Renal cortical epithelial cell (primary cell): ENCODE measurements at regions not wholly inside any gene's neighbourhood (a gene's known extent, or its start where the extent isn't known, plus 50 kb on each side); places are given as distances from the start of the nearest gene placed in this dataset.

Experiments used
- DNase-seq: peaks from one replicate; pipeline ENCODE4 v3.0.0-alpha.2; 2011; ENCODE audit warnings: low read depth

DNA sequence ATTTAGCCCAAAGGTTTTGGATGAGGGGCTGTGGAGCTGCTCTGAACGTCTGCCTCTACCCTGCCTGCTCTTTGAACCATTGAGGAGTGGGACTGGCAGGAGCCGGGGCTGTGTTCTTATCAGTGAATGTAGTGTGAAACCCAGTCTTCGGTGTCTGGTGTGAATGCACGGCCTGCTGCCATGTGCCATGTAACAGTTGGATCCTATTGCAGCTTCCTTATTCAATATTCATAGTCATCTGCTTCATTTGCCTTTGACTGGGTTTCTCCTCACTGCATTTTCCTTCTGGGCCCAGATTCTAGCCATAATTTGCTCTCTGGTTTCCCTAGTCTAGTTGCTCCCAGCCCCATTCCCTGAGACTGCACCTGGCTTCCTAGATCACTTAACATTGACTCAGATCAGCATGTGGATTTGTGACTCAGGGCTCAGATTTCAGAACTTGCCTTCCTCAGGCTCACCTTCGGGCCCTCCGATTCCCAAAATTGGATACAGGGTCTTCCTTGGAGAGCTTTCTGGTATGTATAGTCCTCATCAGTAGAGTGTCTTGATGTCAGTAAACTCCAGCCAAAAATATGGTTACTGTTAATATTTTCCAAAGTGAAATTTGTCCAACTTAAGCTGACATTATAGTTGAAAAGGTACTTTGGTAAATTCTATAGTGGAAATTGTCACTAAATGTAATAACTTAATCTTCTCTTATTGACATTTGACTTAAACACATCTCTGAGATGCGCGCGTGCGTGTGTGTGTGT, 94.0 kb upstream of the DDIT4L start:
- no peak for DNase-seq

DNA sequence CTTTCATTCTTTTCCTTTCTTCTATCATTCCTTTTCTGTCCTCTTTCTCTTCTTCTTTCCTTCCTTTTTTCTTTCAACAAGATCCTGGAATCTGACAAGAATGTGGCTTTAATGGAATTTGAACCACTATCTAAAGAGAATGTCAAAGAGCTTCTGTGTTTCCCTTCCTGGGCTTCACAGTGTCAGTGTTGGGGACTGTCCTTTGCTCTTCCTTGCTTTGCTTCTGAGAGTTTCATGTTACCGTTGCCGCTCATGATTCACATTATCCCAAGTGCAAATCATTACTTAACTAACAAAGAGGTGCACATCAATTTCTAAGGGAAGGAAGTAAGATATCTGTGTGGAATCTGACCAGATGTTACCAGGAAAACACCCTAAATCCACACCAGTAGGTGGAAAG, 90.5 kb upstream of the DDIT4L start:
- no peak for DNase-seq

DNA sequence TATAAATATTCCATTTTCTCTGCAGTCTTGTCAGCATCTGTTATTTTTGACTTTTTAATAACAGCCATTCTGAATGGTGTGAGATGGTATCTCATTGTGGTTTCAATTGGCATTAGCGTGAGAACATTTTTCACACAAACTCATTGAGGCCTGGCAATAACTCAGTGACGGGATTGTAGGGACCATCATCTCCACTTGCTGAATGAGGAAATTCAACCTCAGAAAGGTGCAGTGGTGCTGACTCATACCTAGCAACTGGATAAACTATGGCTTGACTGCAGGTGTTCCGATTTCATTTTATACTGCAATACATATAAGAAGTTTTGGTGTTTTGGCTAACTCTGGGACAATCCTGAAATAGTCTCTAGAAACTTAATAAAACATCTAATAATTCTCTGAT, 88.3 kb upstream of the DDIT4L start:
- DNase-seq: peak; percentile 67

DNA sequence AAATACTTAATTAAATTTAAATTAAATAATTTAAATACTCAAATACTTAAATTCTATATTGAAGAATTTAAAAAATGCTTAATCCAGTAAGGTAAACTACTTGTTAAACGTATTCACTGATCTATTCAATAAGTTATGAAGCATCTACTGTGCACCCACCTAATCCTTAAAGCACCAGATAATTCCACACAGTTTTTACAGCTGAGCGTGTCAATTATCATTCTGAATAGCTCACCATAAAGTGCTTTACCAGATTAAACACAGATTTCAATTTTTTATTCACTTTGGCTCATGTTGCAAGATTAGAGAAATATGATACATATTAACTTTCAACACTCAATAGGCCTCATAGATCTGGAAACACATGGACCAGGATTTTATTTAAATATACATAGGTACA, 79.2 kb upstream of the DDIT4L start:
- no peak for DNase-seq

DNA sequence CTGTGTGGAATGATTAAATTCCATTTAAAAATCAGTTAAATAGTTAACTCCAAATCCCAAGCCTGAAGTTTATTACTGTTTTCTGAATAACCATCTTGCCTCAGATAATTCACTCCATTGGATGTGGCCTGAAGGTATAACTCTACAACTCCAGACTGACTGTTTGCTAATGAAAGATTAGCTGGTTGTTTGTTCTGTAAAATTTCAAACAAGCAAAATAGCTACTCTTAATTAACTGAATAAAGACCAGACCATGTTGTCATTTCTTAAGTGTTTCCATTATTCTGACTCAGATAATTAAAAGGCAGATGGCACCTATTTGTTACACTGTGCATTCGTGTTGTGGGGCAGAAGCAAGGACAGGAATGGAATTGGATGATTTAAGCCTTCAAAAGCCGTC, 78.5 kb upstream of the DDIT4L start:
- DNase-seq: no peak

DNA sequence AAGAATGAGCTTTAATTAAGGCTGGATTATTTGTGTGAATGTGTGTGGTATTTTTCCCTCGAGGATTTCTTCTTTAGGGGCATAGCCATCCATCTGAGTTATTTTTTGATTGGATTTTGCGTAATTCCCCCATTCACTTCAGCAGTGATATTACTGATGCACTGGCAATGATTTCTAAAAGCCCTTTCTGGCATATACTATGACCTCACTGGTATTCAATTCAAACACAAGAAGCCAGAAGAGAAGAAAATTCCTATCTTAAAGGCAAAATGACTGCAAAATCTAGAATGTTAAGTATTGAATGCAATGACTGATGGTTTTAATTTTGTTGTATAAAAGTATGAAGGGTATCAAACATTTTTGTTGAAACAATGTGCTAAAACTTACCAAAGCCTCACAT, 71.1 kb upstream of the DDIT4L start:
- no peak for DNase-seq

DNA sequence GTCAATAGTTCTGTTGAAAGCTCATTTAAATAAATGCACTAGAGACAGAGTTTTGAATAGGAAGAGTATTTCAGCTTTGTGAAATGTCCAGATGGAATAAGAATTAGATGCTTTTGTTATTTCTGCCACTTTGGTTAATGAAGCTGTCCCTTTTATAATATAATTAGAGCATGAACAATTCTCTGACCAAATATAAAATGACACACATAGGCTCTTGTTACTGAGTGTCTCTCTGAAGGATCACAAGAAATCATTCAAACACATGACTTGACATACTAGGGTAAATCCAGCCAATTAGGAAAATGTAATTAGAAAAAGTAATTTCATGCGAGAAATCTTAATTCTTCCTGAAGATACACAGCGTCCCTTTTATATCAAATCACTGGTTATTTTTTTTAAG, 68.4 kb upstream of the DDIT4L start:
- no peak for DNase-seq

DNA sequence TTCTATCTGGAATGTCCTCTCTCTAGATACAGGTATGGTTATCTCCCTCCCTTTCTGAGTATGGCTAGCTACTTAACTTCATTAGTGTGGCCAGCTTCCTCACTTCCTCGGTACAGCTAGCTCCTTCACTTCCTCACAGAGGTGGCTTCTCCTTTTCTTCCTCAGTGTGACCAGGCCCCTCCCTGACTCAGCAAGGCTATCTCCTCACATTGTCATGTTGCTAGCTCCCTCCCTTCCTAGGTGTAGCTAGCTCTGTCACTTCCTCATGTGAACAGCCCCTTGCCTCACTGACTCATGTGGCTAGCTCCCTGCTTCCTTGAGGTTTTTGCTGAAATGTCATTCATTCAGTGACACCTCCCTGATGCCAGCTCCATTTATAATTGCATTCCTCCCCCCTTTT, 67.3 kb upstream of the DDIT4L start:
- peak; percentile 45 for DNase-seq

DNA sequence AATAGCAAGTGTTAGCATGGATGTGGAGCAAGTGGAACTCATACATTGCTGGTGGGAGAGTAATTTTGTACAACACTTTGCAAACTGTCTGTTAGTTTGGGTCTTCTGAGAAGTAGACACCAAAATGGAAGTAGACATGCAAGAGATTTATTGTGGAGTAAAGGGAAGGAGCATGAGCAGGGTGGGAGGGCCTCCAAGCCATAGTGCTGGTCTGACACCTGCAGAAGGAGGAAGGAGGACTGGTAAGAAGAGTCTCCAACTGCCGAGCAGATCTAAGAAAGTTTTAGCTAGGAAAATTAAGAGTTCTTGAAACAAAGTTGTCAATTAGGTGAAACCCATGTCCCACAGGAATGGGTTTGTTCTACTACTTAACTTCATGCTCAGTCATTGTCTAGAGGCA, 64.0 kb upstream of the DDIT4L start:
- DNase-seq: no peak

DNA sequence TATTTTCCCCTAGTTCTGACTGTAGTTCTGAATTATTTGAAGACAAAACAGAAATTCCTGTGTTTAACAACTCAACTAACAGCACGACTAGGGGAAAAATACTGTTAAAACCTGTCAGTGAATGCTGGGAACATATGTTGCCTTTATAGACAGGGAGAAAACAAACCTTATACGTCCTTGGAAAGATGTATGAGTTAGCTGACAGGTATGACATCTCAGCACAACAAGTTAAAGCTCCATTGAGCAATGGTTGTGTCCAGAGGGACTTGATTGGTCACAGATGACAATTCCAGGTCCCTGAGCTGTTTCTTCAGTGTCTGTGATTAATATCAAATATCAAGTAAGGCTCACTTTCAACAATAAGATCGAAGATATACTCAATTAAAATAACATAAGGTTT, 58.2 kb upstream of the DDIT4L start:
- no peak for DNase-seq

DNA sequence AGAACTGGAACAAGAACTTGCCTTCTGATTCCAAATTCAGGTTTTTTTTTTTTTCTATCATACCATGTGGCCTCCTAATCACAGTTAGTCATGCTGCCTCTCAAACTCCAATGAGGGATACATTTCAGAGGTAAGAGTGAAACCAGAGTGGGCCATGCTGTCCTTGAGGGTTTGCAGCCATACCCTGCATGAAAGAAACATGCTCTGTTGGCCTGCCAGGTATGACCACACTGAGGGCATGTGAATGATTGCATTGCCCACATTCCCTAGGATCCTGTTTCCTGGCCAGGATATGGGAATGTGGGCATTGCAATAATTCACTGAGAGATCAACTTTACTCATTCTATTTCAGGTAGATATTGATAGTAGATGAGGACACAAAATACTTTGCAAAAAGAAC, 56.4 kb upstream of the DDIT4L start:
- DNase-seq: no peak

DNA sequence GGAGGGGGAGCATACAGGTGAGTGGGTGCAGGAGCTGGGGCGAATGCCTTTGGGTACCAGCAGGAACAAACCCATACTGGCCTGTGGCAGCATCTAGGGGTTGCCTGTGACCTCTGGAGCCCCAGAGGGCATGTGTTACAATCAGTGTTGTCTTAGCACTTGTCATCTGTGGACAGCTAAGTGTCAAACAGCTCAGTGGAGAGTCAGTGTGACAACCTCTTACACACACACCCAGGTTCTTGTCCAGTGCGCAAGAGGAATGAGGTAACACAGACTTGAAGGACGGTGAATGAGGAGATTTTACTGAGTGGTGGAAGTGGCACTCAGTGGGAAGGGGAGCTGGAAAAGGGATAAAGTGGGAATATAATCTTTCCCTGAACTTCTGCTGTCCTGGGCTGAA, 54.1 kb upstream of the DDIT4L start:
- no peak for DNase-seq
